Ishikawa (cell line): ENCODE measurements at regions not wholly inside any gene's neighbourhood (a gene's known extent, or its start where the extent isn't known, plus 50 kb on each side); places are given as distances from the start of the nearest gene placed in this dataset.
A peak's percentile ranks its signal among the peaks of the same experiment; 100 is the strongest.

Experiments used
- CEBPB ChIP-seq: IDR thresholded peaks from 2 replicates; pipeline ENCODE4 v1.6.1; 2012
- CREB1 ChIP-seq: IDR thresholded peaks from 2 replicates; pipeline ENCODE4 v1.6.1; 2012; ENCODE audit warnings: low read depth
- EGR1 ChIP-seq: IDR thresholded peaks from 2 replicates; pipeline ENCODE4 v1.6.1; 2012
- EP300 ChIP-seq: IDR thresholded peaks from 2 replicates; pipeline ENCODE4 v1.6.1; 2012; ENCODE audit warnings: borderline replicate concordance
- FOXM1 ChIP-seq: IDR thresholded peaks from 2 replicates; pipeline ENCODE4 v1.6.1; 2012; ENCODE audit warnings: low read depth, borderline replicate concordance
- MAX ChIP-seq: IDR thresholded peaks from 2 replicates; pipeline ENCODE4 v1.6.1; 2012
- NFIC ChIP-seq: IDR thresholded peaks from 2 replicates; pipeline ENCODE4 v1.6.1; 2012
- RAD21 ChIP-seq: IDR thresholded peaks from 2 replicates; pipeline ENCODE4 v1.6.1; 2012; ENCODE audit warnings: low read depth
- REST ChIP-seq: IDR thresholded peaks from 2 replicates; pipeline ENCODE4 v1.6.1; 2012; ENCODE audit warnings: low read depth, mild to moderate bottlenecking
- TAF1 ChIP-seq: IDR thresholded peaks from 2 replicates; pipeline ENCODE4 v1.6.1; 2012; ENCODE audit warnings: low read depth, mild to moderate bottlenecking
- TCF12 ChIP-seq: IDR thresholded peaks from 2 replicates; pipeline ENCODE4 v1.6.1; 2012; ENCODE audit warnings: low read depth
- TEAD4 ChIP-seq: IDR thresholded peaks from 2 replicates; pipeline ENCODE4 v1.6.1; 2012
- USF1 ChIP-seq: IDR thresholded peaks from 2 replicates; pipeline ENCODE4 v1.6.1; 2012
- YY1 ChIP-seq: IDR thresholded peaks from 2 replicates; pipeline ENCODE4 v1.6.1; 2012; ENCODE audit warnings: low read depth
- ZBTB7A ChIP-seq: IDR thresholded peaks from 2 replicates; pipeline ENCODE4 v1.6.1; 2012; ENCODE audit warnings: low read depth

- no peak for TF ChIP-seq FOXM1
- TF ChIP-seq USF1 = no peak
- no peak for TF ChIP-seq NFIC
- no peak for TF ChIP-seq MAX
- no peak for TF ChIP-seq EP300
- TF ChIP-seq YY1 = no peak
- TF ChIP-seq EGR1 = no peak
- no peak for TF ChIP-seq TCF12
- no peak for TF ChIP-seq TEAD4
- no peak for TF ChIP-seq TAF1
- TF ChIP-seq RAD21 = no peak
- no peak for TF ChIP-seq ZBTB7A
- no peak for TF ChIP-seq REST
These were observed 104.1 kb downstream of the RIPK4 start for GRCh38 chr21:41662761-41663160.

- TF ChIP-seq REST (no peak), ZBTB7A (no peak), MAX (no peak), RAD21 (no peak), NFIC (no peak), EGR1 (no peak), EP300 (no peak), TCF12 (no peak), USF1 (no peak), CEBPB (no peak), YY1 (no peak)
These were observed 104.7 kb downstream of the RIPK4 start for GRCh38 chr21:41662161-41662560.

GRCh38 chr21:41660748-41661147, 106.1 kb downstream of the RIPK4 start:
- TF ChIP-seq RAD21 = no peak
- no peak for TF ChIP-seq NFIC
- TF ChIP-seq FOXM1 = no peak
- TF ChIP-seq MAX = no peak
- TF ChIP-seq REST = no peak
- TF ChIP-seq YY1 = no peak
- TF ChIP-seq ZBTB7A = no peak
- TF ChIP-seq CREB1 = no peak
- TF ChIP-seq CEBPB = no peak
- TF ChIP-seq EP300 = no peak
- no peak for TF ChIP-seq TCF12
- TF ChIP-seq TAF1 = no peak
- no peak for TF ChIP-seq USF1
- no peak for TF ChIP-seq TEAD4
- TF ChIP-seq EGR1 = no peak

GRCh38 chr21:41659791-41660560, 106.9 kb downstream of the RIPK4 start:
- TF ChIP-seq RAD21 (no peak), NFIC (0 out of 2 replicates have a peak, but pooled peaks have one; percentile 22)
